Bronchial epithelial cell (primary cell): ENCODE measurements at regions not wholly inside any gene's neighbourhood (a gene's known extent, or its start where the extent isn't known, plus 50 kb on each side); places are given as distances from the start of the nearest gene placed in this dataset.

ENCODE experiments used
- DNase-seq: peaks from one replicate; pipeline ENCODE4 v3.0.0-alpha.2; 2010; ENCODE audit warnings: low read depth
- FAIRE-seq: peaks from 2 replicates; lab custom pipeline; 2011; peaks lifted over from hg19 to GRCh38; lab: Jason Lieb, UNC
- H3K27me3 ChIP-seq: 2 replicates; pipeline ENCODE4 v1.5.1; 2011; ENCODE audit warnings: low read length; ENCODE audit not compliant: control insufficient read depth, insufficient read depth
- H3K36me3 ChIP-seq: 2 replicates; pipeline ENCODE4 v1.5.1; 2011; ENCODE audit warnings: low read length; ENCODE audit not compliant: control insufficient read depth, insufficient read depth
- H3K4me3 ChIP-seq: 2 replicates; pipeline ENCODE4 v1.5.1; 2011; ENCODE audit warnings: mild to moderate bottlenecking, low read depth, low read length, control low read depth
- CTCF ChIP-seq: IDR thresholded peaks from 2 replicates; pipeline ENCODE4 v1.5.1; 2011; ENCODE audit warnings: mild to moderate bottlenecking, moderate library complexity, low read length, control low read depth, inconsistent platforms; ENCODE audit not compliant: insufficient read depth, severe bottlenecking

GRCh38 chr11:116420030-116420429, 352.8 kb downstream of the BUD13 start:
- TF ChIP-seq CTCF: no peak
- Histone ChIP-seq H3K36me3 (no peaks in the 10 kb centered on the region), H3K27me3 (no peaks in the 10 kb centered on the region), H3K4me3 (no peak overlapping the region)
- DNase-seq (peak; percentile 5), FAIRE-seq (no peak)

GRCh38 chr11:116418388-116419041, 354.3 kb downstream of the BUD13 start:
- no peak for FAIRE-seq
- H3K36me3 ChIP-seq: no peaks in the 10 kb centered on the region
- no peaks in the 10 kb centered on the region for H3K27me3 ChIP-seq
- DNase-seq: no peak
- TF ChIP-seq CTCF: no peak
- H3K4me3 ChIP-seq: no peak overlapping the region

- DNase-seq: no peak
- Histone ChIP-seq H3K27me3 (no peaks in the 10 kb centered on the region), H3K36me3 (no peaks in the 10 kb centered on the region), H3K4me3 (no peak overlapping the region)
- FAIRE-seq: no peak
- TF ChIP-seq CTCF: no peak
These were observed 355.9 kb downstream of the BUD13 start for GRCh38 chr11:116416852-116417251.

DNA sequence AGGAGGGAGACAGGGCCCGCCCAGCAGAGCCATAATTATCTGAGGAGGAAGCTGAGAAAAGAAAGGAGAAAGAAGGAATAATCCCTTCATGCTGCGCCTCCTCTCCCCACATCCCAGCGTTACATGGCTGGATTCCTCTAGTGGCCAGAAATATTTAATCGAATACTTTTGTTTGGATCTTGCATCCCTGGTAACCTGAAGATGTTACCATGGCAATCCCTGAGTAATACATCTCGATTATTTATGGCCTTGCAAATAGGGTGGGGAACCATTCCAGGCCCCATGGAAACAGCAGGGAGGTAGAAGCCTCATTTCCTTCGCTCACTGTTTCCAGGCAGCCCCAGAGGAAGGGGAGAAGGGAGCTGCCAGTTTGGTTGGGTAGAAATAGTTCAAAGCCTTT, 357.7 kb downstream of the BUD13 start:
- FAIRE-seq (no peak), DNase-seq (no peak)
- Histone ChIP-seq H3K36me3 (no peaks in the 10 kb centered on the region), H3K27me3 (no peaks in the 10 kb centered on the region), H3K4me3 (no peak overlapping the region)
- TF ChIP-seq CTCF: no peak

DNA sequence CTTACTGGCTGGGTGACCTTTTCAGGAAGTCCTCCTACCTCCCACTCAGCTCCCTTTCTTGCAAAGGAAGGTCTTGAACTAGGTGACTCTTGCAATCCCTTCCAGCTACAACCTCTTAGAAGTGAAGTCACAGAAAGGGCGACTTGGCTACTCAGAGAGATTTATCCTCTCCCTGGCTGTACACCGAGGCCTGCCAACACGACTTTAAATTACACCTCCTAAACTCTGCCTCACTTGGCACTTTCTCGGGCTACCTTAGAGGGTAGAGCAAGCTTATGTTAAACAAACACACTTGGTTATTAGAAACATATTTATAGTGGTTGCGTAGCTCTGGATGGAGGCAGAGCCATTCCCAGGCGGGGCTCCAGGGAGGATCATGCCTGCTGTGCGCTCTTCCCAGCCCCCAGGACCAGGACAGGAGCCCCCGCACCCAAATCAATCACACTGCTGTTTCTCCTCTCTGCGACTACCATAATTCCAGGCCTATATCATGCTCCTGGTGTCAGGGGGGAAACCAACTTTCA, 358.4 kb downstream of the BUD13 start:
- no peak for FAIRE-seq
- no peaks in the 10 kb centered on the region for H3K36me3 ChIP-seq
- TF ChIP-seq CTCF: no peak
- no peaks in the 10 kb centered on the region for H3K27me3 ChIP-seq
- H3K4me3 ChIP-seq: no peak overlapping the region
- no peak for DNase-seq
